ENCODE measurements at regions not wholly inside any gene's neighbourhood (a gene's known extent, or its start where the extent isn't known, plus 50 kb on each side); places are given as distances from the start of the nearest gene placed in this dataset.
A peak's percentile ranks its signal among the peaks of the same experiment; 100 is the strongest.

DNA sequence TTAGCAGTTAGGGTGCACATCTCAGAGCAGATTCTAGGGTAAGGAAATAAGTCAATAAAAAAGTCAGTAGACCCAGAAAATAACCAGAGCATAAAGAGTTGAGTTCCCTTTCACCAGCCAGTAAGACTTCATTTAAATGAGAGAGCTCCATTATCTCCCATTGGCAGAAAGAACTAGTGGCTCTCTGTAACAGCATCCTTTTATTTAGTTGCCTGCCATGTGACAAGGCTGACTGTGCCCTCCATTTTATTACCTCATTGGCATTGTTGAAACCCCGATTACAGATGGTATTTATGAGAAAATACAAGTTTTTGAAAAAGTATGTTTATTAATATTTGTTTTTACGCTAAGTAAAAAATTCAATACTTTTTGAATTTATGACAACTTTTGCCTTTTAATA, 859.5 kb upstream of the NDST4 start:
- DNase-seq (ENCODE audit: low spot score) (peak; percentile 50), ATAC-seq (peak; percentile 83)
- Histone ChIP-seq H3K27ac (ENCODE audit: low read depth) (peak overlapping the region; percentile 85), H3K27me3 (ENCODE audit: insufficient read depth) (no peaks in the 10 kb centered on the region), H3F3A (replicated peaks; ENCODE audit: low read depth) (no peaks in the 10 kb centered on the region), H3K36me3 (ENCODE audit: insufficient read depth) (no peaks in the 10 kb centered on the region), H3K9me2 (ENCODE audit: insufficient read depth) (no peaks in the 10 kb centered on the region), H3K4me2 (peak overlapping the region; percentile 45), H3K79me2 (replicated peaks; ENCODE audit: insufficient read depth) (no peaks in the 10 kb centered on the region), H3K4me1 (ENCODE audit: insufficient read depth) (peaks cover 19% of the 10 kb centered on the region; the same call in 1 of the 2 replicates), H4K20me1 (replicated peaks; ENCODE audit: insufficient read depth) (no peaks in the 10 kb centered on the region), H3K4me3 (no peak overlapping the region), H2AFZ (no peak overlapping the region)
- Mint-ChIP-seq H3K4me3 (no peak overlapping the region), H3K9me3 (peaks cover 13% of the 10 kb centered on the region; the same call in 2 of the 3 replicates), H3K36me3 (ENCODE audit: low read depth) (peaks cover 28% of the 10 kb centered on the region), H3K4me1 (peaks cover 36% of the 10 kb centered on the region), H3K27ac (peak overlapping the region; percentile 64), H3K27me3 (ENCODE audit: insufficient read depth, low read depth, poor library complexity) (peaks cover 6% of the 10 kb centered on the region)
- TF ChIP-seq POLR2AphosphoS5 (IDR thresholded peaks at IDR 0.05; ENCODE audit: low read depth) = no peak
- no peak for TF ChIP-seq JUNB (IDR thresholded peaks at IDR 0.05; ENCODE audit: unreplicated experiment)
- TF ChIP-seq CREB1 (CRISPR knock-in tag; IDR thresholded peaks at IDR 0.05; ENCODE audit: low read depth) = no peak
- TF ChIP-seq, protein P1, sequence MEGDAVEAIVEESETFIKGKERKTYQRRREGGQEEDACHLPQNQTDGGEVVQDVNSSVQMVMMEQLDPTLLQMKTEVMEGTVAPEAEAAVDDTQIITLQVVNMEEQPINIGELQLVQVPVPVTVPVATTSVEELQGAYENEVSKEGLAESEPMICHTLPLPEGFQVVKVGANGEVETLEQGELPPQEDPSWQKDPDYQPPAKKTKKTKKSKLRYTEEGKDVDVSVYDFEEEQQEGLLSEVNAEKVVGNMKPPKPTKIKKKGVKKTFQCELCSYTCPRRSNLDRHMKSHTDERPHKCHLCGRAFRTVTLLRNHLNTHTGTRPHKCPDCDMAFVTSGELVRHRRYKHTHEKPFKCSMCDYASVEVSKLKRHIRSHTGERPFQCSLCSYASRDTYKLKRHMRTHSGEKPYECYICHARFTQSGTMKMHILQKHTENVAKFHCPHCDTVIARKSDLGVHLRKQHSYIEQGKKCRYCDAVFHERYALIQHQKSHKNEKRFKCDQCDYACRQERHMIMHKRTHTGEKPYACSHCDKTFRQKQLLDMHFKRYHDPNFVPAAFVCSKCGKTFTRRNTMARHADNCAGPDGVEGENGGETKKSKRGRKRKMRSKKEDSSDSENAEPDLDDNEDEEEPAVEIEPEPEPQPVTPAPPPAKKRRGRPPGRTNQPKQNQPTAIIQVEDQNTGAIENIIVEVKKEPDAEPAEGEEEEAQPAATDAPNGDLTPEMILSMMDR (conservative IDR thresholded peaks at IDR 0.05; ENCODE audit: low read depth in 2 of 2) = no peak
- TF ChIP-seq STAT1 (IDR thresholded peaks at IDR 0.05; ENCODE audit: unreplicated experiment) = no peak
- no peak for TF ChIP-seq ZNF331 (CRISPR knock-in tag; IDR thresholded peaks at IDR 0.05; ENCODE audit: low read depth)
- TF ChIP-seq, protein P2, sequence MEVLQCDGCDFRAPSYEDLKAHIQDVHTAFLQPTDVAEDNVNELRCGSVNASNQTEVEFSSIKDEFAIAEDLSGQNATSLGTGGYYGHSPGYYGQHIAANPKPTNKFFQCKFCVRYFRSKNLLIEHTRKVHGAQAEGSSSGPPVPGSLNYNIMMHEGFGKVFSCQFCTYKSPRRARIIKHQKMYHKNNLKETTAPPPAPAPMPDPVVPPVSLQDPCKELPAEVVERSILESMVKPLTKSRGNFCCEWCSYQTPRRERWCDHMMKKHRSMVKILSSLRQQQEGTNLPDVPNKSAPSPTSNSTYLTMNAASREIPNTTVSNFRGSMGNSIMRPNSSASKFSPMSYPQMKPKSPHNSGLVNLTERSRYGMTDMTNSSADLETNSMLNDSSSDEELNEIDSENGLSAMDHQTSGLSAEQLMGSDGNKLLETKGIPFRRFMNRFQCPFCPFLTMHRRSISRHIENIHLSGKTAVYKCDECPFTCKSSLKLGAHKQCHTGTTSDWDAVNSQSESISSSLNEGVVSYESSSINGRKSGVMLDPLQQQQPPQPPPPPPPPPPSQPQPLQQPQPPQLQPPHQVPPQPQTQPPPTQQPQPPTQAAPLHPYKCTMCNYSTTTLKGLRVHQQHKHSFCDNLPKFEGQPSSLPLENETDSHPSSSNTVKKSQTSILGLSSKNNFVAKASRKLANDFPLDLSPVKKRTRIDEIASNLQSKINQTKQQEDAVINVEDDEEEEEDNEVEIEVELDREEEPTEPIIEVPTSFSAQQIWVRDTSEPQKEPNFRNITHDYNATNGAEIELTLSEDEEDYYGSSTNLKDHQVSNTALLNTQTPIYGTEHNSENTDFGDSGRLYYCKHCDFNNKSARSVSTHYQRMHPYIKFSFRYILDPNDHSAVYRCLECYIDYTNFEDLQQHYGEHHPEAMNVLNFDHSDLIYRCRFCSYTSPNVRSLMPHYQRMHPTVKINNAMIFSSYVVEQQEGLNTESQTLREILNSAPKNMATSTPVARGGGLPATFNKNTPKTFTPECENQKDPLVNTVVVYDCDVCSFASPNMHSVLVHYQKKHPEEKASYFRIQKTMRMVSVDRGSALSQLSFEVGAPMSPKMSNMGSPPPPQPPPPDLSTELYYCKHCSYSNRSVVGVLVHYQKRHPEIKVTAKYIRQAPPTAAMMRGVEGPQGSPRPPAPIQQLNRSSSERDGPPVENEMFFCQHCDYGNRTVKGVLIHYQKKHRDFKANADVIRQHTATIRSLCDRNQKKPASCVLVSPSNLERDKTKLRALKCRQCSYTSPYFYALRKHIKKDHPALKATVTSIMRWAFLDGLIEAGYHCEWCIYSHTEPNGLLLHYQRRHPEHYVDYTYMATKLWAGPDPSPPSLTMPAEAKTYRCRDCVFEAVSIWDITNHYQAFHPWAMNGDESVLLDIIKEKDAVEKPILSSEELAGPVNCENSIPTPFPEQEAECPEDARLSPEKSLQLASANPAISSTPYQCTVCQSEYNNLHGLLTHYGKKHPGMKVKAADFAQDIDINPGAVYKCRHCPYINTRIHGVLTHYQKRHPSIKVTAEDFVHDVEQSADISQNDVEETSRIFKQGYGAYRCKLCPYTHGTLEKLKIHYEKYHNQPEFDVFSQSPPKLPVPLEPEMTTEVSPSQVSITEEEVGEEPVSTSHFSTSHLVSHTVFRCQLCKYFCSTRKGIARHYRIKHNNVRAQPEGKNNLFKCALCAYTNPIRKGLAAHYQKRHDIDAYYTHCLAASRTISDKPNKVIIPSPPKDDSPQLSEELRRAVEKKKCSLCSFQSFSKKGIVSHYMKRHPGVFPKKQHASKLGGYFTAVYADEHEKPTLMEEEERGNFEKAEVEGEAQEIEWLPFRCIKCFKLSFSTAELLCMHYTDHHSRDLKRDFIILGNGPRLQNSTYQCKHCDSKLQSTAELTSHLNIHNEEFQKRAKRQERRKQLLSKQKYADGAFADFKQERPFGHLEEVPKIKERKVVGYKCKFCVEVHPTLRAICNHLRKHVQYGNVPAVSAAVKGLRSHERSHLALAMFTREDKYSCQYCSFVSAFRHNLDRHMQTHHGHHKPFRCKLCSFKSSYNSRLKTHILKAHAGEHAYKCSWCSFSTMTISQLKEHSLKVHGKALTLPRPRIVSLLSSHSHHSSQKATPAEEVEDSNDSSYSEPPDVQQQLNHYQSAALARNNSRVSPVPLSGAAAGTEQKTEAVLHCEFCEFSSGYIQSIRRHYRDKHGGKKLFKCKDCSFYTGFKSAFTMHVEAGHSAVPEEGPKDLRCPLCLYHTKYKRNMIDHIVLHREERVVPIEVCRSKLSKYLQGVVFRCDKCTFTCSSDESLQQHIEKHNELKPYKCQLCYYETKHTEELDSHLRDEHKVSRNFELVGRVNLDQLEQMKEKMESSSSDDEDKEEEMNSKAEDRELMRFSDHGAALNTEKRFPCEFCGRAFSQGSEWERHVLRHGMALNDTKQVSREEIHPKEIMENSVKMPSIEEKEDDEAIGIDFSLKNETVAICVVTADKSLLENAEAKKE (CRISPR knock-in tag; IDR thresholded peaks at IDR 0.05) = no peak
- TF ChIP-seq EZH2 (IDR thresholded peaks at IDR 0.05; ENCODE audit: low read depth, unreplicated experiment) = no peak
- TF ChIP-seq, protein P3, sequence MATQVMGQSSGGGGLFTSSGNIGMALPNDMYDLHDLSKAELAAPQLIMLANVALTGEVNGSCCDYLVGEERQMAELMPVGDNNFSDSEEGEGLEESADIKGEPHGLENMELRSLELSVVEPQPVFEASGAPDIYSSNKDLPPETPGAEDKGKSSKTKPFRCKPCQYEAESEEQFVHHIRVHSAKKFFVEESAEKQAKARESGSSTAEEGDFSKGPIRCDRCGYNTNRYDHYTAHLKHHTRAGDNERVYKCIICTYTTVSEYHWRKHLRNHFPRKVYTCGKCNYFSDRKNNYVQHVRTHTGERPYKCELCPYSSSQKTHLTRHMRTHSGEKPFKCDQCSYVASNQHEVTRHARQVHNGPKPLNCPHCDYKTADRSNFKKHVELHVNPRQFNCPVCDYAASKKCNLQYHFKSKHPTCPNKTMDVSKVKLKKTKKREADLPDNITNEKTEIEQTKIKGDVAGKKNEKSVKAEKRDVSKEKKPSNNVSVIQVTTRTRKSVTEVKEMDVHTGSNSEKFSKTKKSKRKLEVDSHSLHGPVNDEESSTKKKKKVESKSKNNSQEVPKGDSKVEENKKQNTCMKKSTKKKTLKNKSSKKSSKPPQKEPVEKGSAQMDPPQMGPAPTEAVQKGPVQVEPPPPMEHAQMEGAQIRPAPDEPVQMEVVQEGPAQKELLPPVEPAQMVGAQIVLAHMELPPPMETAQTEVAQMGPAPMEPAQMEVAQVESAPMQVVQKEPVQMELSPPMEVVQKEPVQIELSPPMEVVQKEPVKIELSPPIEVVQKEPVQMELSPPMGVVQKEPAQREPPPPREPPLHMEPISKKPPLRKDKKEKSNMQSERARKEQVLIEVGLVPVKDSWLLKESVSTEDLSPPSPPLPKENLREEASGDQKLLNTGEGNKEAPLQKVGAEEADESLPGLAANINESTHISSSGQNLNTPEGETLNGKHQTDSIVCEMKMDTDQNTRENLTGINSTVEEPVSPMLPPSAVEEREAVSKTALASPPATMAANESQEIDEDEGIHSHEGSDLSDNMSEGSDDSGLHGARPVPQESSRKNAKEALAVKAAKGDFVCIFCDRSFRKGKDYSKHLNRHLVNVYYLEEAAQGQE (IDR thresholded peaks at IDR 0.05; ENCODE audit: unreplicated experiment) = no peak
- TF ChIP-seq EZH2phosphoT487 (IDR thresholded peaks at IDR 0.05; ENCODE audit: unreplicated experiment) = no peak
- TF ChIP-seq, protein P4, sequence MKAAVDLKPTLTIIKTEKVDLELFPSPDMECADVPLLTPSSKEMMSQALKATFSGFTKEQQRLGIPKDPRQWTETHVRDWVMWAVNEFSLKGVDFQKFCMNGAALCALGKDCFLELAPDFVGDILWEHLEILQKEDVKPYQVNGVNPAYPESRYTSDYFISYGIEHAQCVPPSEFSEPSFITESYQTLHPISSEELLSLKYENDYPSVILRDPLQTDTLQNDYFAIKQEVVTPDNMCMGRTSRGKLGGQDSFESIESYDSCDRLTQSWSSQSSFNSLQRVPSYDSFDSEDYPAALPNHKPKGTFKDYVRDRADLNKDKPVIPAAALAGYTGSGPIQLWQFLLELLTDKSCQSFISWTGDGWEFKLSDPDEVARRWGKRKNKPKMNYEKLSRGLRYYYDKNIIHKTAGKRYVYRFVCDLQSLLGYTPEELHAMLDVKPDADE (IDR thresholded peaks at IDR 0.05) = no peak
- TF ChIP-seq ZNF114 (CRISPR knock-in tag; IDR thresholded peaks at IDR 0.05) = no peak
- TF ChIP-seq NANOG (IDR thresholded peaks at IDR 0.05; ENCODE audit: borderline replicate concordance) = no peak

All from GM23338 (cell line).